Stimulated activated memory B cell treated with anti-CD40 and anti-IgM and Interleukin-4, amounts not matched to agents 10 μg/mL and 1 μg/mL and 100 μg/mL, for 72 hours (primary cell): ENCODE measurements at regions not wholly inside any gene's neighbourhood (a gene's known extent, or its start where the extent isn't known, plus 50 kb on each side); places are given as distances from the start of the nearest gene placed in this dataset.
"Not testable (repeated sequence)": the region's sequence is repeated elsewhere in the genome, so short reads cannot be mapped to it uniquely, and the experiment has no call there.

Source experiments
- ATAC-seq: fragments of 150-1000 bp; cut with Tn5 transposase; 2 replicates; pipeline ENCODE4 v1.10.0; 2021
- H3K27ac Mint-ChIP-seq: one replicate; pipeline ENCODE4 v1.8.0; 2022; ENCODE audit warnings: mild to moderate bottlenecking, mixed read lengths
- H3K27me3 Mint-ChIP-seq: one replicate; pipeline ENCODE4 v1.8.0; 2022; ENCODE audit warnings: mixed read lengths
- H3K36me3 Mint-ChIP-seq: one replicate; pipeline ENCODE4 v1.8.0; 2022; ENCODE audit warnings: mixed read lengths
- H3K4me1 Mint-ChIP-seq: one replicate; pipeline ENCODE4 v1.8.0; 2022; ENCODE audit warnings: mixed read lengths
- H3K4me3 Mint-ChIP-seq: one replicate; pipeline ENCODE4 v1.8.0; 2022; ENCODE audit warnings: mild to moderate bottlenecking, moderate library complexity, mixed read lengths
- H3K9me3 Mint-ChIP-seq: one replicate; pipeline ENCODE4 v1.8.0; 2022; ENCODE audit warnings: mixed read lengths

DNA sequence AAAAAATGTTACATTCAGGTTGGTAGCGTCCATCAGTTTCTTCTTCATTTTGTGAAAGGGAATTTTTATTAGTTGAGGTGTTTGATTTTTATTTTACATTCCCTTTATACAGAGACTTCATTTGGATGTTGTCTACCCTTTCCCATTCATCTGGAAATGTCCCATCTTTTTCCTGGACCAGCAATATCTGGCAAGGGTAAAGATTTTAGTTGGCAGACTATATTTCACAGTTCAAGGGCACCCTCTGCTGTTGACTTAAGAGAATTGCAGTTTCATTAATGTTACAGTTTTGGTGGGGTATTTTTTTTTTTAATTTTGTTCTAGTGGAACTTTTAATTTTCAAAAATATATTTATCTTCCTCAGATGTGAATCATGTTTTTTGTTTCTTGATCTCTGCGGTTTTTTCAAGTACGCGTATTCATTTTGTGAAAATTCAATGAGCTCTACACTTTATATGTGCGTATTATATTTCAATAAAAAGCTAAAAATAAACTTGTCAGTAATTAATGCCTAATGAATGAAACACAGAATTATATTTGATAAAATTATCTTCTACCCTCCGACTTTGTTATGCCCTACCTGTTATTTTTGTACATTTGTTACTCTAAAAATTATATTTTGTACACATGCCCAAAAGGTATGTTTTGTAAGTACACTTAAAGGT is 97.9 kb upstream of the KLF14 start:
- Mint-ChIP-seq H3K27me3 (peaks cover 32% of the 10 kb centered on the region), H3K4me3 (no peak overlapping the region), H3K36me3 (peaks cover 7% of the 10 kb centered on the region), H3K9me3 (peaks cover 13% of the 10 kb centered on the region), H3K27ac (no peak overlapping the region), H3K4me1 (no peaks in the 10 kb centered on the region)
- ATAC-seq, result no peak

DNA sequence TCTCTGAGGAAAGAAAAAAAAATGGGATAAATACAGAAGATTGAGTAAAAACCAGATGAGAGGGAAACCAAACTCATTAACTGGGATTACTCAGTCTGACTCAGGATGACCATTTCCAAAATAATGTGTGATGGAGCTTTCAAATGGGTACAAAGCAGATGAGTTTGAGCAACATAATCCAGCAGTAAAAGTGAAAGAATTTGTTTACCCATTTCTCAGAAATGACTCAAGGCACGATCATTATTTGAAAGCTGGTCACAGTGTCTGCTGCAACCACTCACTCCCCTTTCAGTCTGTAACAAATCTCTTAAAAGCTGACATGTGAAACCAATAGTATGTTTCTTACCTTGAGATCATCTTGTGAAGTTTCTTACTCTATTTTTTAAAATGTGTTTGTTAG is 104.7 kb upstream of the KLF14 start:
- H3K27ac Mint-ChIP-seq, result no peak overlapping the region
- no peaks in the 10 kb centered on the region for H3K36me3 Mint-ChIP-seq
- H3K27me3 Mint-ChIP-seq, result peaks cover 20% of the 10 kb centered on the region
- no peaks in the 10 kb centered on the region for H3K9me3 Mint-ChIP-seq
- H3K4me1 Mint-ChIP-seq, result peaks cover 23% of the 10 kb centered on the region
- ATAC-seq, result no peak
- H3K4me3 Mint-ChIP-seq, result no peak overlapping the region

DNA sequence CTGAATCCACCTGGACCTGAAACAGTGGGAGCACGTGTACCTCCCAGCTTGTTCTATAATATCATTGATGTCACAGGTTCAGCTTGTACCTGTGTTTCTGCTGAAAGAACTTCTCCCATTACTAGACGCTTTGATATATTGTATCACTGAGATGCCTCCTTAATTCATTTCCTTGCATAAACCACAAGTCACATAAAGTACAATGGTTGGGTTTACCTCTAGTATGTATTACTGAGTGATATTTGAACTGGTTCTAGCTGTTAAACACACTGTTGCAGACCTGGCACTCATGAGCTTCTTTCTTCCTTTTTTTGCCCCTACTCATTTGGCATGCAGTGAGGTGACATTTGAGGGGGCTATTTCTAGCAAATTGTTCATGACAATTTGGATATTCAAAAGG is 106.6 kb upstream of the KLF14 start:
- H3K4me3 Mint-ChIP-seq, result no peak overlapping the region
- peaks cover 8% of the 10 kb centered on the region for H3K27me3 Mint-ChIP-seq
- H3K27ac Mint-ChIP-seq, result no peak overlapping the region
- H3K36me3 Mint-ChIP-seq, result no peaks in the 10 kb centered on the region
- peaks cover 23% of the 10 kb centered on the region for H3K4me1 Mint-ChIP-seq
- no peak for ATAC-seq
- no peaks in the 10 kb centered on the region for H3K9me3 Mint-ChIP-seq

DNA sequence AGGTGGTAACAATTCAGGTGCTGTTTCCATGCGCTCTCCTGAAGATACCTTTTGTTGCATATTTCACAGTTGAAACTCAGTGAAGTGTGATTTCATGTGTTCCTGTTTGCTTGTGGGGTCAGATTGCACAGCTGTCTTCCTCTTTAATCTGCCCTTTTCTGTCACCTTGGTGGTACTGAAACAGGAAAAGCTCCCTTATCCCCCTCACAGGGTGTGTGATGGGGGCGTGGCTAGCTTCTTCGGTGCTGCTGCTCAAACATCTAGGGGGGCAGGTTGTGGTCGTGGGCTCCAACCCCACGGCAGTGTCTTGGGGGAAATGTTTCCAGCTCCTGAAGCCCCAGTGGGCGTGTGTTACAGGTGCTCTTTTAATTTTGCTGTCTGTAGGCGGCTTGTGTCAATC is 107.4 kb upstream of the KLF14 start:
- Mint-ChIP-seq H3K4me3 (peak overlapping the region; percentile 35), H3K27ac (peak overlapping the region; percentile 38), H3K4me1 (peaks cover 23% of the 10 kb centered on the region), H3K27me3 (no peaks in the 10 kb centered on the region), H3K9me3 (no peaks in the 10 kb centered on the region), H3K36me3 (no peaks in the 10 kb centered on the region)
- peak; percentile 78 for ATAC-seq

DNA sequence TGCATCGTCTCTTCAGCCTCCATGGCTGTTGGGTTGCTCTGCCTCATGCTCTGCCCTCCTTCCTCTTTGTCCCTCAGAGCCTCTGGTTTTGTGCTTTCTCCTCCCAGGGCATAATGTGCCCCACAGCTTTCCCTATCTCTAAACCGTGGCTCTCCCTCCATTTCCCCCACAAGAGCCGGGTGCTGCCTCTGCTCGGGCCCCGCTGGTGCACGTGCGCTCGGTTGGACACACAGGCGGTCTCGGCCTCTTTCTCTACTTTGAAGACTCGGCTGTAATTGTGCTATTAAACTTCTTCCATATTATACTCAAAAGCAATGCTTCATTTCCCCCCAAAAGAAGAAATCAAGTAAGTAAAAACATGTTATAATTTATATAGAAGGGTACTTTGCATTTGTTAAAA is 109.7 kb upstream of the KLF14 start:
- no peak for ATAC-seq
- Mint-ChIP-seq H3K36me3 (no peaks in the 10 kb centered on the region), H3K27me3 (no peaks in the 10 kb centered on the region), H3K27ac (no peak overlapping the region), H3K4me1 (peaks cover 23% of the 10 kb centered on the region), H3K4me3 (no peak overlapping the region), H3K9me3 (no peaks in the 10 kb centered on the region)

GRCh38 chr7:130844811-130845580 is 111.0 kb upstream of the KLF14 start:
- no peaks in the 10 kb centered on the region for H3K36me3 Mint-ChIP-seq
- no peak for ATAC-seq
- H3K27ac Mint-ChIP-seq, result no peak overlapping the region
- H3K4me3 Mint-ChIP-seq, result no peak overlapping the region
- peaks cover 23% of the 10 kb centered on the region for H3K4me1 Mint-ChIP-seq
- no peaks in the 10 kb centered on the region for H3K27me3 Mint-ChIP-seq
- H3K9me3 Mint-ChIP-seq, result no peaks in the 10 kb centered on the region

DNA sequence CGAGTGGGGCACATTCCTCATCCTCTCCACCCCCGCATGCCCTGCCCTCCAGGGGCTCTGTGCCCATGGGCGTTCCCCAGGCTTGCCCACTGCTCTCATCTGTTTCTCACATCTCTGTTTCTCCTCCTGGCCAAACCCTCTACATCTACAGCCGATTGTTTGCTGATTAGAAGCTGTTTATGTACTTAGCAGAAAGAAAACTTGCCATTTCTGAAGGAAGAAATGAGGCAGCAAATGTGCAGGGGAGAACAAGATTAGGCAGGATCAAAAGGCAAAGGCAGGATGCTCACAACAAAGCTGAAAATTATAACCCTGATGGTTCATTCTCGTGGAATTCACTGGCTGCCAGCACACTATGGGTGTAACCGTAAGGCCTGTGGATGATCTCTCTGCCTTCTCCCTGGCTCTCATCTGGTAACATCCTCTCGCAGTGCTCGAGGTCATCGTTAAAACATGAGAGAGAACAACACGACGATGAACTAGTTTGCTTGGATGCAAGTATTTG is 111.6 kb upstream of the KLF14 start:
- no peak overlapping the region for H3K27ac Mint-ChIP-seq
- no peak for ATAC-seq
- no peaks in the 10 kb centered on the region for H3K36me3 Mint-ChIP-seq
- H3K27me3 Mint-ChIP-seq, result no peaks in the 10 kb centered on the region
- no peaks in the 10 kb centered on the region for H3K9me3 Mint-ChIP-seq
- peaks cover 18% of the 10 kb centered on the region for H3K4me1 Mint-ChIP-seq
- H3K4me3 Mint-ChIP-seq, result no peak overlapping the region

- Mint-ChIP-seq H3K9me3 (peaks cover 2% of the 10 kb centered on the region), H3K27me3 (no peaks in the 10 kb centered on the region), H3K27ac (no peak overlapping the region), H3K4me1 (no peaks in the 10 kb centered on the region), H3K4me3 (no peak overlapping the region), H3K36me3 (peaks cover 14% of the 10 kb centered on the region)
- ATAC-seq, result no peak
Observed at GRCh38 chr7:130849604-130850003, 115.6 kb upstream of the KLF14 start.

DNA sequence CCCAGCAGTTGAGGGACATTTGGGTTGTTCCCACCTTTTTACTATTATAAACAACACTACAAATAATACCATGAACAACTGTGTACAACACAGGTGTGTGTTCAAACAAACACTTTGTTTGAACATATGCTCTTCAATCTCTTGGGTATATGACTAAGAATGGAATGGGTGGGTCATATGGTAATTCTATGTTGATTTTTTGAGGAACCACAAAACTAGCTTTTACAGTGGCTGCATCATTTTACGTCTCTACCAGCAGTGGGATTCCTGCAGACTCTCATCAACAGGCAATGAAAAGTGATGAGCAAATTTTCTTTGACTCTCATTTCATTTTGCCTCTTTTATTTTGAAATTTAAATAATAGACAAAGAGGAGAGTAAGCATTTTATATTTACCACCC is 116.9 kb upstream of the KLF14 start:
- Mint-ChIP-seq H3K27ac (no peak overlapping the region), H3K4me3 (no peak overlapping the region), H3K9me3 (peaks cover 2% of the 10 kb centered on the region), H3K27me3 (no peaks in the 10 kb centered on the region), H3K36me3 (peaks cover 28% of the 10 kb centered on the region), H3K4me1 (no peaks in the 10 kb centered on the region)
- ATAC-seq, result no peak

GRCh38 chr7:130852867-130853266 is 118.9 kb upstream of the KLF14 start:
- Mint-ChIP-seq H3K27ac (no peak overlapping the region), H3K4me3 (no peak overlapping the region), H3K27me3 (no peaks in the 10 kb centered on the region), H3K36me3 (peaks cover 47% of the 10 kb centered on the region), H3K4me1 (no peaks in the 10 kb centered on the region), H3K9me3 (peaks cover 16% of the 10 kb centered on the region)
- ATAC-seq, result no peak

DNA sequence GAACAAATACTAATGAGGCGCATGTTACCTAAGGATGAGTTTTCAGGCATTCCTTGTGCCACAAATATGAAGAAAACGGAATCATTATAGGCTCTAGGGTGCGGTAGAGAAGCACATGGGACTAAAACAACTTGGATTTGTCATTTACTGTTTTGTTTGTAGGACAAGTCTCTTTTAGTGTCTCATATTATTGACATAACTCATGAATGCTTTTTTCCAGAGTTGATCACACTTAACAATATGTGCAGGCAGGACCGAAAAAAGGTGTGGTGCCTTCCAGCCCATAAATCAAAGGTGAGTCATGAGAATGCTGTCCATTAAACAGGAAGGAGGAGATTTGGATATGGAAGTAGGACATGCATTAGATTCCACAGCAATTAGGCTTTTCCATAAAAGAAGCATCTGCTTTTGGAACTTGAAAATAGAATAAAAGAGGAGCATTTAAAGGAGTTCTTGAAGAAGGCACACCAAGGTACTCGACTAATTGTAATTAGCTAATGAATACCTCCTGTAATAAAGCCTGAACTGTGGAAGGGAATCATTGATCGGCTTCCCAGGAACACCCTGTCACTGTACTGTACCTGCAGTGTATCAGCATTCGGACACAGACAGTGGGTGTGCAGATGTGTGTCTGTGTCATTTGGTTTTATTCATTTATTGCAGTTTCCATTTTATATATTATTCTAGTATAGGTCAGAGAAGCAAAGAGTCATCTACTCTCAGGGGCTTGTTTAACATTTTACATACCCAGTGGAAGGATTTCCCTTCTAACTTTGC is 119.7 kb upstream of the KLF14 start:
- no peak for ATAC-seq
- Mint-ChIP-seq H3K4me3 (no peak overlapping the region), H3K27ac (no peak overlapping the region), H3K4me1 (no peaks in the 10 kb centered on the region), H3K9me3 (peaks cover 23% of the 10 kb centered on the region), H3K27me3 (no peaks in the 10 kb centered on the region), H3K36me3 (peaks cover 55% of the 10 kb centered on the region)

DNA sequence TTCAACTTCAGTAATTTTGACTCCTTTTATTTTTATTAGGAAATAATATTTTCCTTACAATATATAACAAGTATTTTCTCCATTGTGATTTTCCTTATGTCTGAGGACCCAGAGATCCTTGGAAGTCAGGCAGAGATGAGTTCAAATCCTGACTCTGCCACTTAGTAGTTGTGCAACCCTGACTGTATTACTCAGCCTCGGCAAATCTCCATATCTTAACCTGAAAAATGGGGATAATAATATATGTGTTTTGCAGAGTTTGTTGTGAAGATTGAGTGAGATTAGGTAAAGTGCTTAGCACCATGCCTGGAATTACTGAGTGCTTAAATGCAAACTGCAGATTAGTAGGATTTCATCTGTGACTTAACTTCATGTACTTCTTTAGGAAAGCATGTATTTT is 120.5 kb upstream of the KLF14 start:
- Mint-ChIP-seq H3K27me3 (no peaks in the 10 kb centered on the region), H3K4me3 (no peak overlapping the region), H3K36me3 (peaks cover 63% of the 10 kb centered on the region), H3K27ac (no peak overlapping the region), H3K4me1 (no peaks in the 10 kb centered on the region), H3K9me3 (peaks cover 29% of the 10 kb centered on the region)
- no peak for ATAC-seq

GRCh38 chr7:130856866-130857265 is 122.9 kb upstream of the KLF14 start:
- H3K4me3 Mint-ChIP-seq, result no peak overlapping the region
- peaks cover 87% of the 10 kb centered on the region for H3K36me3 Mint-ChIP-seq
- no peaks in the 10 kb centered on the region for H3K4me1 Mint-ChIP-seq
- no peak for ATAC-seq
- H3K9me3 Mint-ChIP-seq, result peaks cover 40% of the 10 kb centered on the region
- H3K27ac Mint-ChIP-seq, result no peak overlapping the region
- no peaks in the 10 kb centered on the region for H3K27me3 Mint-ChIP-seq

GRCh38 chr7:130860832-130861231 is 126.8 kb upstream of the KLF14 start:
- H3K27me3 Mint-ChIP-seq, H3K4me1 Mint-ChIP-seq, ATAC-seq, H3K27ac Mint-ChIP-seq, H3K4me3 Mint-ChIP-seq: not testable (repeated sequence)
- Mint-ChIP-seq H3K9me3 (peaks cover 46% of the 10 kb centered on the region), H3K36me3 (peaks cover 100% of the 10 kb centered on the region)

DNA sequence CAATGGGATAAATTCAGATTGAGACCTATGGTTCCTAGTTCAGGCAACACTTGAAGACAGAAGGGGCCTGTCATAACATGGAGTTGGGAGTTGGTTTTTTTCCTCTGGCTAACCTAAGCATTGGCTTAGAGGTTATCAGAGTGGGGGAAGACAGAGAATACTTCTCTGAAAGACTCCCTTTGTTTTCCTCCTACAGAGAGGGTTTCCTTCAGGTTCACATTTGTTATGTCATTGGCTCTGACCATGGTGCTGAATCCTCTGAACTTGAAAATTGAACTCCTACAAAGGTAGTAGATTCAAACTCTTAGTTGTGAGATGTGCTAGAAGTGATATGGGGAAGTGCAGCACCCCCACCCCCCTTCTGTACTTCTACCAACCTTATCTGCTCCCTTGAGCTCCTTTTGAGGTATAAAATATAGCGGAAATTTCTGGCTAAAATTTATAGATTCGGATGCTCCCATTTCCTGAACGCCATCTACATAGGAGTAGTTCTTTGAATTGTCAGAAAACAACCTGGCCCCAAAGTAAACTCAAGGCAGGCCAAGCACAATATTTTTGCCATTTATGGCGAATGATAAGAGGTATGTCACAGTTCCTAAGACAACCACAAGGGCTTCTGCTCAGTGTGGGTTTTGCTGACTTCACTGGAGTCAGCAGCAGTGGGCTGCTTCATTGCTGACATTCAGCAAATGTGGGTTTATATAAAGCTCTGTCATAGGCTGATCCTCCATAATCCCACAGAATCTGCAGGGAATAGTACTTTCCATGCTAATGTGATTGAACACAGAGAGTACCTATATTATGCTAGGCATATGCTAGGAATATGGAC is 131.6 kb upstream of the KLF14 start:
- no peak for ATAC-seq
- H3K4me3 Mint-ChIP-seq, result no peak overlapping the region
- peaks cover 13% of the 10 kb centered on the region for H3K9me3 Mint-ChIP-seq
- peaks cover 97% of the 10 kb centered on the region for H3K36me3 Mint-ChIP-seq
- no peak overlapping the region for H3K27ac Mint-ChIP-seq
- H3K27me3 Mint-ChIP-seq, result no peaks in the 10 kb centered on the region
- peaks cover 6% of the 10 kb centered on the region for H3K4me1 Mint-ChIP-seq
